Mucosa of stomach (tissue), 1 donor: ENCODE measurements at regions not wholly inside any gene's neighbourhood (a gene's known extent, or its start where the extent isn't known, plus 50 kb on each side); places are given as distances from the start of the nearest gene placed in this dataset.

Source experiments
- H3K27me3 ChIP-seq: one replicate; pipeline ENCODE4 v1.7.0; 2013; ENCODE audit warnings: mild to moderate bottlenecking, low read length; ENCODE audit not compliant: control insufficient read depth, insufficient read depth
- H3K36me3 ChIP-seq: one replicate; pipeline ENCODE4 v1.7.0; 2013; ENCODE audit warnings: low read length; ENCODE audit not compliant: control insufficient read depth, insufficient read depth
- H3K4me1 ChIP-seq: one replicate; pipeline ENCODE4 v1.7.0; 2013; ENCODE audit warnings: mild to moderate bottlenecking, low read length; ENCODE audit not compliant: control insufficient read depth, insufficient read depth
- H3K4me3 ChIP-seq: one replicate; pipeline ENCODE4 v1.7.0; 2013; ENCODE audit warnings: low read length
- H3K9ac ChIP-seq: one replicate; pipeline ENCODE4 v1.7.0; 2013; ENCODE audit warnings: mild to moderate bottlenecking, low read length, moderate library complexity
- H3K9me3 ChIP-seq: one replicate; pipeline ENCODE4 v1.7.0; 2013; ENCODE audit warnings: mild to moderate bottlenecking, low read length, moderate library complexity; ENCODE audit not compliant: control insufficient read depth
- donor health status: Pancreatic carcinoma.

- no peaks in the 10 kb centered on the region for H3K36me3 ChIP-seq
These were observed 192.9 kb upstream of the SPTLC3 start for GRCh38 chr20:12815778-12816408.

GRCh38 chr20:12821249-12821648 is 187.5 kb upstream of the SPTLC3 start:
- no peaks in the 10 kb centered on the region for H3K4me1 ChIP-seq
- H3K9ac ChIP-seq = no peak overlapping the region
- H3K27me3 ChIP-seq = no peaks in the 10 kb centered on the region
- H3K4me3 ChIP-seq = no peak overlapping the region
- H3K9me3 ChIP-seq = no peaks in the 10 kb centered on the region
- no peaks in the 10 kb centered on the region for H3K36me3 ChIP-seq

More at GRCh38 chr20:12815778-12816408, 192.9 kb upstream of the SPTLC3 start:
- Histone ChIP-seq H3K9ac (no peak overlapping the region), H3K9me3 (no peaks in the 10 kb centered on the region), H3K4me3 (no peak overlapping the region), H3K27me3 (no peaks in the 10 kb centered on the region), H3K4me1 (no peaks in the 10 kb centered on the region)

DNA sequence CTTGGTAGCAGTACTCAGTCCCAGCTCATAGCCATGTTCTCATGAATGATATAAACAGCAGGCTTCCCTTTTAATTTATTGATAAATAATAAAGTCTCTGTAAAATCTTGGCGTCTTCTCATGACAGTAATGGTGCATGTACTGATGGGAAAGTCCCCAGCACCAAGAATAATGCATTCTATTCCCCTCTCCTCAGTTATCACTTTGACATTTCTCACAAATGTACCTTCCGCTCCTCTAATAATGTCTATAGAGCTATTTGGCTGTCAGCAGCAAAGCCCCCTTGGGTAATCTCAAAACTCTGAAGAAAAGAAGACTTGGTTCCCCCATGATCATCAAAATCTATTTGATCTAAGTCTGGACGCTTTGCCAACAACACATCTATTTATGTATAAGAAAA is 185.0 kb upstream of the SPTLC3 start:
- no peak overlapping the region for H3K9ac ChIP-seq
- no peaks in the 10 kb centered on the region for H3K9me3 ChIP-seq
- H3K36me3 ChIP-seq = no peaks in the 10 kb centered on the region
- H3K4me1 ChIP-seq = no peaks in the 10 kb centered on the region
- H3K4me3 ChIP-seq = no peak overlapping the region
- H3K27me3 ChIP-seq = no peaks in the 10 kb centered on the region

- Histone ChIP-seq H3K4me3 (no peak overlapping the region), H3K4me1 (no peaks in the 10 kb centered on the region), H3K9ac (no peak overlapping the region), H3K36me3 (no peaks in the 10 kb centered on the region), H3K9me3 (no peaks in the 10 kb centered on the region), H3K27me3 (no peaks in the 10 kb centered on the region)
These were observed 184.2 kb upstream of the SPTLC3 start for GRCh38 chr20:12824328-12825225.

- Histone ChIP-seq H3K4me1 (no peaks in the 10 kb centered on the region), H3K4me3 (no peak overlapping the region), H3K9me3 (no peaks in the 10 kb centered on the region), H3K27me3 (no peaks in the 10 kb centered on the region), H3K36me3 (no peaks in the 10 kb centered on the region), H3K9ac (no peak overlapping the region)
These were observed 183.6 kb upstream of the SPTLC3 start for GRCh38 chr20:12825226-12825595.

DNA sequence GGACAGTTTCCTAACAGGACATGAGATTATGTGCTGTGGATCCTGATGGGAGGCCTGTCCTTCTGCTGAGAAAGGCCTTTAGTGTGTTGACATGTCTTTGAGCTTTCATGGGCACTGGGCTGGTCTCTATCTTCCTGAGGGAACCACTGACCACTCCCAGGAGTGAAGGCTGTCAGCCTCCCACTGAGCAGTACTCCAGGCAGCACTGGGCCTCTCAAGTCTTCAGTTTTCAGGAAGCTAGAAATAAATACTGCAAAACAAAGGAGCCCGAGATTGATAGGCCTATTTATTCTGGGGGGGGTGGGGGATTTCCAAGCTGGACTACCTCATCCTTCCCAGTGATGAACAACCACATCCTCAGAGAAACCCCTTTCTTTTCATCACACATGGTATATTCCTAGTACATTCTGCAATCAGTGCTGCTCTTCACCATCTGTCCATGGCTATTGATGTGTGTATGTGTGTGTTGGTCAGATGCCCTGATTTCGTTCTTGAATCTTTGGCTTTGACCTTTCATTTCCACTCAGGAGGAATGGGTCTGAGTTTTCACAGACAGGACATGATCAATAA is 180.9 kb upstream of the SPTLC3 start:
- Histone ChIP-seq H3K9ac (no peak overlapping the region), H3K27me3 (no peaks in the 10 kb centered on the region), H3K4me3 (no peak overlapping the region), H3K9me3 (no peaks in the 10 kb centered on the region), H3K4me1 (no peaks in the 10 kb centered on the region), H3K36me3 (no peaks in the 10 kb centered on the region)

DNA sequence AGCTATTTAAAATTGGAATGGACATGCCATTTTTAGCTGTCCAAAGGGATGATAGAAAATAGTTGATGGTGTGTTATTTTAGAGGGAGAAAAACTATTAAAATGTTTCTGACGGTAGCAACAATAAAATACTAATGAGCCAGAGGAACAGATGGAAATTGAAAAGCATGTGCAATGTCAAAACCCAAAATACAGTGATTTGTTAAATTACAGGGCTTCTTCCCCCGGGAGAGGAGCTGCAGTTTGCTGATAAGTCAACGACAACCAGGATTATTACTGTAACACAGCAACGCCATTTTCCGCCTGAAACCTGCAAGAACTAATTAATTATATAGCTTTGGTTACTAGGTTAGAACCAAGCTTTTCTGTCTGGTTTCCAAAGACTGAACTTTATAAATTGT is 179.6 kb upstream of the SPTLC3 start:
- Histone ChIP-seq H3K36me3 (no peaks in the 10 kb centered on the region), H3K9me3 (no peaks in the 10 kb centered on the region), H3K4me3 (no peak overlapping the region), H3K9ac (no peak overlapping the region), H3K27me3 (no peaks in the 10 kb centered on the region), H3K4me1 (no peaks in the 10 kb centered on the region)

- Histone ChIP-seq H3K9ac (no peak overlapping the region), H3K27me3 (no peaks in the 10 kb centered on the region), H3K36me3 (no peaks in the 10 kb centered on the region), H3K4me1 (no peaks in the 10 kb centered on the region), H3K9me3 (no peaks in the 10 kb centered on the region), H3K4me3 (no peak overlapping the region)
These were observed 174.9 kb upstream of the SPTLC3 start for GRCh38 chr20:12833861-12834260.

DNA sequence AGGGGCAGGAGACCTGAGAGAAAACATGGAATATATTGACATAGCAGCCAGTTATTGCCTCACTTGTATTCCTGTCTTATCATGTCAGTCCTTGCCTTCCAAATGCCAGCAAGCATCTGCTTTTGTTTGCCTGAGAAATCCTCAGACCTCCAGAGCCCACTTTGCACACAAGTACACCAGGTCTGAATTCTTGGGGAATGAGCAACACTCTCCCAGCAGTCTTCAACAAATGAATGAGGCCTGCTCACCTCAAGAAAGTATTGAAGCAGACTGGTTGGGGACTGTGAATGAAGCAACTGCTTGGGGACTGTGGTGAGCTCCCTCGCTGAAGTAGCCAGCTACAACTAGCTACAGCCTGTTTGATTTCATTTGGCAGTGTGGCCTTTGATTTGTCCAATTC is 172.8 kb upstream of the SPTLC3 start:
- H3K9me3 ChIP-seq = no peaks in the 10 kb centered on the region
- H3K36me3 ChIP-seq = no peaks in the 10 kb centered on the region
- no peak overlapping the region for H3K4me3 ChIP-seq
- H3K27me3 ChIP-seq = no peaks in the 10 kb centered on the region
- H3K4me1 ChIP-seq = no peaks in the 10 kb centered on the region
- no peak overlapping the region for H3K9ac ChIP-seq

DNA sequence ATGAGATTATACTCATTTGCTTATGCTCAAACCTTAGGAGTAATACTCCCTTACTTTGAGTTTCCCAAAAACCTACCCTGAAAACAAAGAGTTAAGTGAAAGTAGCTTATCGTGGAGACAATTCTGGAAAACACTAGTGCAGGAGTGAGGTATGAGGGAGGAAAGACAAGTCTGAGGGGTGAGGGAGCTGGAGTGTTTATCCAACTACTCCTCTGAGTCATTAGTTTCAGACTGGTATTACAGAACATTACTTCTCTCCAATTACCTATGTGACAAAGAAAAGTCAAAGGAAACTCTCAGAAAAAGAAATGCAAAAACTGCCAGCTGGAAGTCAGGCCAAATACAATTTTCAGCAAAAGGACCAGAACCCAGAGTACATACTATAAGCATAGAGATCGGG is 171.1 kb upstream of the SPTLC3 start:
- Histone ChIP-seq H3K9me3 (no peaks in the 10 kb centered on the region), H3K4me1 (no peaks in the 10 kb centered on the region), H3K9ac (no peak overlapping the region), H3K27me3 (no peaks in the 10 kb centered on the region), H3K4me3 (no peak overlapping the region), H3K36me3 (no peaks in the 10 kb centered on the region)

DNA sequence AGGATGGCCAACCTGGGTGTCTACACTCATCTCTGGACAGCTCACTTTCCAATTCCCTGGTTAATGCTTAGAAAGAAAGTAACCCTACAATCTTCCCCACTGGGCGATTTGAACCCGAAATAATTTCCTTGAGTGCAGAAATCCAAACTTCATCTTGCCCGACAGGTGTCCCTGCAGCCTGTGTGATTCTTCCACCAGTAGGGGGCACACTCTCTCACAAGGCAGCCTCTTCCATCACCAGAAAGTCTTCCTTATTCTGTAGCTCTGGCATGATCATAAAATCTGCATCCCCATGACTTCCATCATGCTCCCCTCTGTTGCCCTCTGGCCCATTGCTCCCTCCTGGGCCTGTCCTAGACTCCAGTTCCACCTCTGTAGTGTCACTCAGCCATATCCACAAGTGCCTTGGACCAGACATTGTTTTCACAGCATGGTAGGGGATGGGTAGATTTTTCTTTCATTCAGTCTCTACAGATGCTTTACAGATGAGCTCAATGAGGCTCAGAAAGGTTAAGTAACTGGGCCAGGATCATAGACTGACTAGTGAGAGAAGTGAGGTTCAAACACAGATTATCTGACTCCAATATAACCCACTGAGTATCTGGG is 170.4 kb upstream of the SPTLC3 start:
- no peak overlapping the region for H3K4me3 ChIP-seq
- H3K27me3 ChIP-seq = no peaks in the 10 kb centered on the region
- no peaks in the 10 kb centered on the region for H3K36me3 ChIP-seq
- H3K9ac ChIP-seq = no peak overlapping the region
- no peaks in the 10 kb centered on the region for H3K4me1 ChIP-seq
- no peaks in the 10 kb centered on the region for H3K9me3 ChIP-seq

DNA sequence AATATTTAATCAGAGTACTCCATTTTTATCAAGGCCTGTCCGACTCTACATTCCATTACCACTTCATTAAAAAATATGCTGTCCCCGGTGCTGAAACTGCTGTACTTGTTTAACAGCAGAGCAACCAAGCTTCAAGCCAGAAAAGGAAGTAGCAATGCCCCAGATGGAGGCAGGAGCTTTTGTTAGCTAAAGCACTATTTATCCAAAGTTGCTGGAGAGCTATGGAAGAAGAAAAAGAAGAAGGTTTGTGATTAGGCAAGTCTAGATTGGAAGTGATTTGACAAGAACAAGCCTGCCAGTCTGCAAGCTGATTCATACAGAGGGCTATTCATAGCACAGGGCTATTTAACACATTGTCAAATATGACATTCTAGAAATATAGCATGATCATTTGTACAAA is 160.9 kb upstream of the SPTLC3 start:
- Histone ChIP-seq H3K9ac (no peak overlapping the region), H3K36me3 (no peaks in the 10 kb centered on the region), H3K9me3 (no peaks in the 10 kb centered on the region), H3K27me3 (no peaks in the 10 kb centered on the region), H3K4me1 (no peaks in the 10 kb centered on the region), H3K4me3 (no peak overlapping the region)
